ENCODE measurements at regions not wholly inside any gene's neighbourhood (a gene's known extent, or its start where the extent isn't known, plus 50 kb on each side); places are given as distances from the start of the nearest gene placed in this dataset.

DNA sequence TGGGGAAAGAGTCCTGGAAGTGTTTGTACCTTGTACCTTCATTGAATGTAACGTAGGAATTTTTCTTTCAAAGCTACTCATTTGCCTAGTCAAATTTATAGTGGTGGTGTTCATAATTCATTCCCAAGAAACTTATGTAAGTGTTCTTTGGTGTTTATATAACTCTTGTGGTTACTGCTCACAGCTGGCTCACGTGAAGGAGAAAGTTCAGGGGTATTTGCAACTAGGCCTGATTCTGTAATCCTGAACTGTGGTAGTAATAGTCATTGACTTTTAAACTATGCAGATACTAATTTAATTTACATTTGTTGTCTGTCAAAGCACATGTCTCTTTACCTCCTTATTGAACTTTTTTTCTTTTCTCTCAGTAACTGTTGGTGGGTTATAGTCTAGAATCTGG lies 50.5 kb upstream of the TEX264 start:
- Histone ChIP-seq H2AFZ (no peak overlapping the region), H3K4me2 (no peak overlapping the region), H3K9me2 (ENCODE audit: insufficient read depth) (no peaks in the 10 kb centered on the region), H3K27ac (ENCODE audit: low read depth) (no peak overlapping the region), H4K20me1 (replicated peaks; ENCODE audit: insufficient read depth) (peaks cover 4% of the 10 kb centered on the region; the same call in 1 of the 2 replicates), H3K79me2 (replicated peaks; ENCODE audit: insufficient read depth) (peaks cover 58% of the 10 kb centered on the region), H3K4me3 (no peak overlapping the region), H3F3A (replicated peaks; ENCODE audit: low read depth) (no peaks in the 10 kb centered on the region), H3K27me3 (ENCODE audit: insufficient read depth) (no peaks in the 10 kb centered on the region), H3K4me1 (ENCODE audit: insufficient read depth) (peaks cover 22% of the 10 kb centered on the region), H3K36me3 (ENCODE audit: insufficient read depth) (no peaks in the 10 kb centered on the region)
- TF ChIP-seq EZH2 (IDR thresholded peaks at IDR 0.05; ENCODE audit: low read depth, unreplicated experiment) (no peak), EZH2phosphoT487 (IDR thresholded peaks at IDR 0.05; ENCODE audit: unreplicated experiment) (no peak), CREB1 (CRISPR knock-in tag; IDR thresholded peaks at IDR 0.05; ENCODE audit: low read depth) (no peak), JUNB (IDR thresholded peaks at IDR 0.05; ENCODE audit: unreplicated experiment) (no peak), CTCF (conservative IDR thresholded peaks at IDR 0.05; ENCODE audit: low read depth in 2 of 2) (no peak), ZNF462 (CRISPR knock-in tag; IDR thresholded peaks at IDR 0.05) (no peak), ZNF114 (CRISPR knock-in tag; IDR thresholded peaks at IDR 0.05) (no peak), POLR2AphosphoS5 (IDR thresholded peaks at IDR 0.05; ENCODE audit: low read depth) (no peak), REST (IDR thresholded peaks at IDR 0.05; ENCODE audit: unreplicated experiment) (no peak), ZNF331 (CRISPR knock-in tag; IDR thresholded peaks at IDR 0.05; ENCODE audit: low read depth) (no peak), STAT1 (IDR thresholded peaks at IDR 0.05; ENCODE audit: unreplicated experiment) (no peak)
- no peak for ATAC-seq
- Mint-ChIP-seq H3K27me3 (ENCODE audit: insufficient read depth, low read depth, poor library complexity) (no peaks in the 10 kb centered on the region), H3K27ac (peak overlapping the region; percentile 88), H3K4me1 (peaks cover 16% of the 10 kb centered on the region), H3K36me3 (ENCODE audit: low read depth) (no peaks in the 10 kb centered on the region; the same call in 2 of the 3 replicates), H3K4me3 (no peak overlapping the region), H3K9me3 (no peaks in the 10 kb centered on the region)
- no peak for DNase-seq (ENCODE audit: low spot score)

Data from GM23338 (cell line).